Progenitor cell of endocrine pancreas (in vitro differentiated cells): ENCODE measurements at regions not wholly inside any gene's neighbourhood (a gene's known extent, or its start where the extent isn't known, plus 50 kb on each side); places are given as distances from the start of the nearest gene placed in this dataset.

ENCODE experiments used
- DNase-seq: peaks from one replicate; pipeline ENCODE4 v3.0.0; 2021; ENCODE audit warnings: low spot score; ENCODE audit not compliant: unreplicated experiment
- H3K27ac Mint-ChIP-seq: 2 replicates; pipeline ENCODE4 v1.8.0; 2021; ENCODE audit warnings: mild to moderate bottlenecking, moderate library complexity, mixed read lengths
- H3K27me3 Mint-ChIP-seq: 2 replicates; pipeline ENCODE4 v1.8.0; 2021; ENCODE audit warnings: mixed read lengths
- H3K36me3 Mint-ChIP-seq: 2 replicates; pipeline ENCODE4 v1.8.0; 2022; ENCODE audit warnings: mixed read lengths; ENCODE audit not compliant: insufficient read depth
- H3K4me1 Mint-ChIP-seq: 2 replicates; pipeline ENCODE4 v1.8.0; 2021; ENCODE audit warnings: low read depth, mixed read lengths
- H3K4me3 Mint-ChIP-seq: 2 replicates; pipeline ENCODE4 v1.8.0; 2021; ENCODE audit warnings: low read depth, mild to moderate bottlenecking, moderate library complexity, mixed read lengths
- H3K9me3 Mint-ChIP-seq: 2 replicates; pipeline ENCODE4 v1.8.0; 2021; ENCODE audit warnings: low read depth, mixed read lengths
- TF ChIP-seq, protein P1 (sequence below): fragments of 200-600 bp; sonication (generic); IDR thresholded peaks from one replicate; pipeline ENCODE4 v1.5.0; 2021; ENCODE audit warnings: antibody characterized with exemption, mild to moderate bottlenecking; ENCODE audit not compliant: unreplicated experiment

DNA sequence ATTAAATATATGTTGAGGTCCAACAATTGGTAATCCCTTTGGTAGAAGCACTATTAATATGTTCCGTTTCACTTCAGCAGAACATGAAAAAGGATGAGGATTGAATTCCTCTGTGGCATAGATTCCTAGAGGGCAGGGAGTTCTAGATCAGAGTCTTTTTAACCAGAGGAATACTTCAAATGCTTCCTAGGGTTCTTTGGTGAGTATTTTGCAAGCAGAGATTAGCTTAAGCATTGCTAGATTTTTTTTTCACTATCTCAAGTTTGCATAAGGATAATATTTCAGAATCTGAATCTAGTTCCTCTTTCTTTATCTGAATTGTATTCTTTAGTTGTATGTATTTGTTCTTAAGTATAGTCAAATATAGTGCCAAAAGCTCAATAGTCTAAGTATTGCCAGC lies 116.6 kb upstream of the ADAMTSL1 start:
- no peaks in the 10 kb centered on the region for H3K9me3 Mint-ChIP-seq

DNA sequence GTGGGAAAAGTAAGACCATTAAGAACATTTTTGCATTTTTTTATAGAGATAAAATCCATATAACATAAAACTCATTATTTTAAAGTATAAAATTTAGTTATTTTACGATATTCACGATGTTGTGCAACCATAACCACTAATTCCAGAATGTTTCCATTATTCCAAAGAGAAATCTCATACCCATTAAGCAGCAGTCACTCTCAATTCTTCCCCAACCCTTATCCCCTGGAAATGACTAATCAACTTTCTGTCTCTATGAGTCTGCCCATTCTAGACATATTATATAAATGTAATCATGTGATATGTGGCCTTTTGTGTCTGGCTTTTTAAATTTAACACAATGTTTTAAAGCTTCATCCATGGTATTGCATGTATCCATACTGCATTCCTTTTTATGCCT lies 115.6 kb upstream of the ADAMTSL1 start:
- H3K27me3 Mint-ChIP-seq, result no peaks in the 10 kb centered on the region
- H3K9me3 Mint-ChIP-seq, result no peaks in the 10 kb centered on the region
- no peak overlapping the region for H3K4me3 Mint-ChIP-seq
- H3K4me1 Mint-ChIP-seq, result no peaks in the 10 kb centered on the region
- TF ChIP-seq, protein P1, sequence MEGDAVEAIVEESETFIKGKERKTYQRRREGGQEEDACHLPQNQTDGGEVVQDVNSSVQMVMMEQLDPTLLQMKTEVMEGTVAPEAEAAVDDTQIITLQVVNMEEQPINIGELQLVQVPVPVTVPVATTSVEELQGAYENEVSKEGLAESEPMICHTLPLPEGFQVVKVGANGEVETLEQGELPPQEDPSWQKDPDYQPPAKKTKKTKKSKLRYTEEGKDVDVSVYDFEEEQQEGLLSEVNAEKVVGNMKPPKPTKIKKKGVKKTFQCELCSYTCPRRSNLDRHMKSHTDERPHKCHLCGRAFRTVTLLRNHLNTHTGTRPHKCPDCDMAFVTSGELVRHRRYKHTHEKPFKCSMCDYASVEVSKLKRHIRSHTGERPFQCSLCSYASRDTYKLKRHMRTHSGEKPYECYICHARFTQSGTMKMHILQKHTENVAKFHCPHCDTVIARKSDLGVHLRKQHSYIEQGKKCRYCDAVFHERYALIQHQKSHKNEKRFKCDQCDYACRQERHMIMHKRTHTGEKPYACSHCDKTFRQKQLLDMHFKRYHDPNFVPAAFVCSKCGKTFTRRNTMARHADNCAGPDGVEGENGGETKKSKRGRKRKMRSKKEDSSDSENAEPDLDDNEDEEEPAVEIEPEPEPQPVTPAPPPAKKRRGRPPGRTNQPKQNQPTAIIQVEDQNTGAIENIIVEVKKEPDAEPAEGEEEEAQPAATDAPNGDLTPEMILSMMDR, result no peak
- no peak for DNase-seq
- H3K27ac Mint-ChIP-seq, result no peak overlapping the region
- H3K36me3 Mint-ChIP-seq, result no peaks in the 10 kb centered on the region

More for the DNA sequence above, 116.6 kb upstream of the ADAMTSL1 start:
- Mint-ChIP-seq H3K27me3 (no peaks in the 10 kb centered on the region), H3K4me3 (no peak overlapping the region), H3K27ac (no peak overlapping the region), H3K4me1 (peaks cover 1% of the 10 kb centered on the region), H3K36me3 (no peaks in the 10 kb centered on the region)
- no peak for DNase-seq
- TF ChIP-seq, protein P1, result no peak

DNA sequence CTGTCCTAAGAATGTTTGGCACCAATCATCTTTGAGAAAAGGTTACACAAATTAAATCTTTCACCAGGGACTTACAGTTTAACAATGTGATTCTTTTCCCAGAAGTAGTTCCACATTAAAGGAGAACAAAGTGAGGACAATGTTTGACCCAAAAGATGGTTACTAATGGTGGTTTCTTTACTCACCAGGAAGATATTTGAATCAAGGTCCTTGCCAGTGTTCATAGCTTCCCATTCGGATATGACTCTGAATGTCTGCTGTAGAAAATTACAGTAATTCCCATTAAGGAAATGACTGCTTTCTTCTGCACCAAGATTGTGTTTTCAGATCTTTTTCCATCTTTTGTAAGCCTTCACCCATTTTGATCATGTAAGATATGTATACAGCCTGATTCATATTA lies 114.6 kb upstream of the ADAMTSL1 start:
- Mint-ChIP-seq H3K27ac (no peak overlapping the region), H3K27me3 (no peaks in the 10 kb centered on the region), H3K36me3 (no peaks in the 10 kb centered on the region), H3K9me3 (no peaks in the 10 kb centered on the region), H3K4me1 (no peaks in the 10 kb centered on the region), H3K4me3 (no peak overlapping the region)
- TF ChIP-seq, protein P1, result no peak
- no peak for DNase-seq

DNA sequence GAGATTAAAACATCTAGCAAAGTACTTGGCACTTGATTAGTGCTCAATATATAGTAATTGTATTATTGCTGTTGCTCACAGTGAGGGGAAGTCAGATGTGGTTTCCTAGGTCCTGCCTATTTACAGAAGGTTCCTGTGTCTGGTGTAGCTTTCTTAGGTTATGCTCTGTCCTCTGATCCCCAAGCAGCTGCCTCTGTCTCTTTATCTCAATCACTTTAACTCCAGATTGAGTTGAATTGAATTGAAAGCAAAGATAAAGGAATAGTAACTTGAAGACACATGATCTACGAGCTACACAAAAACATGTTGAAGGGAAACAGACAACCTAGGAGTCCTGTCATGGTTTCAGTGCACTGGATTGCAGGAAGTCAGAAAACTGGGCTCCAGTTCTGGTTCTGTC lies 113.9 kb upstream of the ADAMTSL1 start:
- no peak for DNase-seq
- Mint-ChIP-seq H3K27me3 (no peaks in the 10 kb centered on the region), H3K4me3 (no peak overlapping the region), H3K9me3 (no peaks in the 10 kb centered on the region), H3K4me1 (no peaks in the 10 kb centered on the region), H3K27ac (no peak overlapping the region), H3K36me3 (no peaks in the 10 kb centered on the region)
- TF ChIP-seq, protein P1, result no peak

DNA sequence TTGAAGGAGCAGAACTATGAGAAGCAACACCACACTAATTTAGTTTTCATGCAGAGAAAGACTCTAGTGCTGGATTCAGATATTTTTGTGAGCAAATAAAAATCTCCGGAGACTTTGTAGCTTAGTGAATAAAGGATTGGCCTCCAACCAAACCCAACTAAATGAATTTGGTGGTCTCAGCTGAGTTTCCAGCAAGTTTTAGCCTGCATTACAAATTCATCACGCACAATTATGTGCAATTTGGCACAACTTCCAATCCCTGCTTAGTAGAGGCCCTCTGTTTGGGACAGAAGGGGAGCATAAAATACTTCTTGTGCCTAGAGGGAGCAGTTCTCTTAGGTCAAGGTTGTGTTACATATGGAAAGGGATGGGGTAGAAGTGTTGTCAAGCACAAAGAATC lies 112.3 kb upstream of the ADAMTSL1 start:
- Mint-ChIP-seq H3K27me3 (peaks cover 3% of the 10 kb centered on the region), H3K36me3 (no peaks in the 10 kb centered on the region), H3K27ac (no peak overlapping the region), H3K4me1 (no peaks in the 10 kb centered on the region), H3K4me3 (no peak overlapping the region), H3K9me3 (no peaks in the 10 kb centered on the region)
- TF ChIP-seq, protein P1, result no peak
- no peak for DNase-seq
